Sciatic nerve (tissue), 2 donors: ENCODE measurements at regions not wholly inside any gene's neighbourhood (a gene's known extent, or its start where the extent isn't known, plus 50 kb on each side); places are given as distances from the start of the nearest gene placed in this dataset.

Experiments used
- ATAC-seq: fragments of 200-7000 bp; cut with Tn5 transposase; one replicate; pipeline ENCODE4 v1.9.1; 2020; ENCODE audit warnings: mild to moderate bottlenecking, moderate library complexity
- DNase-seq: peaks from one replicate; pipeline ENCODE4 v3.0.0-alpha.2; 2020; ENCODE audit warnings: low spot score
- intact Hi-C: fragments of 100-400 bp; cut with DNase I; formaldehyde crosslinking; loops from one replicate; pipeline ENCODE4 v1.14.2; 2022
- donor health status: DM: no; HTN: no; CAD: no.
- donor health status: DM: no; HTN: no; CAD: no.

DNA sequence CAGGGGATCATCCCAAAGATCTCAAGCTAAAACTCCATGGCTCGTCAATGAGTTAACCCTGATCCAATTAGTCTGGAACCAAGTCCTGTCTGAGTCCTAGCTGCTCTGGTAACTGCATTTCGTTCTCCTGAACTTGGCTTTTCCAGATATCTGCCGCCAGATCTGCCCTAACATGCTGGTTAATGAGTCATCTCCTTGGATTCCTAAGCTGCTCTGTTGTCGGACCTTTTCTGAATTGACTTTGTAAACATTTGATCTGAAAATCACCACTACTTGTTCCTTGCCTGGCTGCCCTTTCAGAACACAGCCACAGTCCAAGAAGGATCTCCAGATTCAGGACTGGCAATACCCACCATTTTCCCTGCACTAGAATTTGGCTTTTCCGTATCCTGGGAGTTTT, 473.0 kb downstream of the ZSWIM6 start:
- ATAC-seq (no peak), DNase-seq (no peak)
- intact Hi-C loops, result loop anchor here (10.0 kb wide), 1 partner anchor 120 kb away; no protein-coding TSS in a partner anchor

DNA sequence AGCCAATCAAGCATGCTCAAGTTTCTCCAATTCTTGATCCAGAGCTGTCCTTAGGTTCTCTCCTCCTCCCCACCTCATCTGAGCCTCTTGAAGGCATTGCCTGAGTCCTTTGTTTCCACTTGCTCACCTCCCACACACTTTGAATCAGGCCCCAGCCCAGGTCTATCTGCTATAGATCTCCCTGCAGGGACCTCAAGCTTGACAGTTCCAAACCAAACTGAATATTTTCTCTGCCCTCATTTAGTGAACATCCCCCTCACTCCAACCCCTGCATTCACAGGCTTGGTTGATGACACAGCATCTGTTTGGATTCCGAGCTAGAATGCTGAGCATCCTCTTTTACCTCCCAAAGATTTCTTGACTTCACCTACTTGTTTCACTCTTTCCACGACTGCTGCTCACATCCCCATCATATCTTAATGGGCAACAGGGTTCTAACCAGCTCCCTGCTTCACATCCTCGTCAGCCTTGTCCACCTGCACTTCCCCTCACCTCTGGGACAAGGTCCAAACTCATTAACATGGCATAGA, 474.5 kb downstream of the ZSWIM6 start:
- intact Hi-C loops, result loop anchor here (10.0 kb wide), 1 partner anchor 122 kb away; no protein-coding TSS in a partner anchor
- ATAC-seq (no peak), DNase-seq (no peak)

DNA sequence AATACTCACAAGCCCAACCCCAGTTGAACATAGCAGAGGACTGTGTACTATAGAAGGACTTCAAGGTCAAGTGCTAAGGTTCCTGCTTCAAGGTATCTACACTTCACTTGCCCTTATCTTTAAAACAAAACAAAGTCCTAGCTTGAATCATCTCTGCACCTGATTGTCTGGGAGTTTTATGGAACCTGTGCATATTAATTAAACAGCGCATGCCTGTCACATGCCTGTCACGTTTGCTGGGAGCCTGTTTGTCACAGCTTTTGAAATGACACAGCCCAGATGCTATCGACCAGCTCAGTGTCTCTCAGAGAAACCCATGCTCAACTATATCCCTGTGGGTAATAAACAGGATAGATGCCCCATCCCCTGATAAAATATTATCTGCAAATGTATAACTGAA, 476.0 kb downstream of the ZSWIM6 start:
- no peak for ATAC-seq
- no peak for DNase-seq
- intact Hi-C loops, result loop anchor here (10.0 kb wide), 1 partner anchor 123 kb away; no protein-coding TSS in a partner anchor

DNA sequence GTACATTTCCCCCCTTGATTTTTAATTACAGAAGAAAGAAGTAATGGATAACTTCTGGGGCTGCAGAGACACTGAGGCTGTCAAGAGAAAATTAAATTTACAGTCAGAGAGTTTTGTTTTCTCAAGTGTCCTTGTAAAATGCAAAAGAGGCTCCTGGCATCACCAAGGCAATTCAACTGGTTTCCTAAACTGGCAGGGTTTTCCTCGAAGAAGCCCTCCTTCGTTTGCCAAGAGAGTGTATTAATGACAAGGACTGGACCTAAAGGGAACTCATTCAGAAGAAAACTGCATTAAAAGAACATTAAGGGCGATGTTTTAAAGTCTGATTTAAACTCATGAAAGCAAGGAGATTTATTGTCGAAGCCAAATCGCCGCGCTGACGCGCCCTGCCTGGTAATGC, 476.9 kb downstream of the ZSWIM6 start:
- ATAC-seq (no peak), DNase-seq (no peak)
- intact Hi-C loops, result loop anchor here (10.0 kb wide), 1 partner anchor 124 kb away; no protein-coding TSS in a partner anchor

DNA sequence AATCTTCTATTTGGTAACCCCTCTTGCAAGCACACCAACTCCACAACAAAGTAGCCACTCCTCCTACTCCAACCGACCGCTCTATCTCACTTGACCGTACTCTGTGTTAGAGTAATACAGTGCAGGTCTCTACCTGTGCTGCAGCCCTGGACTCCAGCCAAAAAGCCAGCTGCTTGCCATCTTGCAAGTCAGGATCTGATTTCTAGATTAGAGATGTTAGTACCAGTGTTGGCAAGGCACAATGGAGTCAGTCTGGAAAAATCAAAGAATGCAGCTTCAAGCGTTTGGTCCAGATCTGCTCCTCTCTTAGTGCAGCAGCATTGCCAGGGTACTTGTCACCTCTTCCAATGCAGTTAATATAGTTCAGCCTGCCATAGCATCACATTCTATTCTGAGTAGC, 477.6 kb downstream of the ZSWIM6 start:
- intact Hi-C loops, result loop anchor here (10.0 kb wide), 1 partner anchor 125 kb away; no protein-coding TSS in a partner anchor
- DNase-seq (no peak), ATAC-seq (no peak)

DNA sequence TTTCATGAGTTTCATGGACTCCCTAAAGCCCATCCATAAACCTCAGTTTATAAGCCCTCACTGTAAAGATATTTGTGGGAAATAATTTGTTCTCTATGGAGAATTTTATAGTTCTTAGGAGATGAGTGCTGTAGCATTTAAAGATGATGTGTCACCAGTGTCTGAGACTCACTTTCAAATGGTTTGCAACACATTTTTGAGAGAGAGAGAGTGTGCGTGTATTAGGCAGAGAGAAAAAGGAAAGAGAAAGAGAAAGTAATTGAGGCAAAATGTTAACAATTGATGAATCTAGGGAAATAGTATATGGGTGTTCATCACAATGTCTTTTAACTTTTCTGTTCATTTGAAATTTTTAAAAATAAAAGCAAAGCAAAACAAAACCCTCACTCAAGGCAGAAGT, 479.0 kb downstream of the ZSWIM6 start:
- intact Hi-C loops, result no loop called here
- ATAC-seq, result no peak
- no peak for DNase-seq

DNA sequence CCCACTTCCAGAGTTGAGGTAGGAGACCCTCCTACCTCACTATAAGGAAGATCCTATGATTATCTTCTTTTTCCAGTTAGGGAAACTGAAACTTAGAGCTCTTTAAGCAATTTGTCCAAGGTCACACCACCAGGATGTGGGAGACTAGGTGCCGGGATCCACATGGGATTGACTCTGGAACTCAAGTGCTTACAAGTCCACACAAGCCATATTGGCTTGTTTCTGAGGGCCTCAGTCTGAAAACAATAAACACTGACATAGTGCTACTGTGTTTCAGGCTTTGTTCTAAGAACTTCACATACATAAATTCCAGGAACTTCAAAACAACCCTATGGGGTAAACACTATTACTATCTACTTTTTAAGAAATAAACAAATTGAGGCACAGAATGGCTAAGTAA, 481.3 kb downstream of the ZSWIM6 start:
- intact Hi-C loops, result no loop called here
- DNase-seq, result no peak
- ATAC-seq, result no peak

DNA sequence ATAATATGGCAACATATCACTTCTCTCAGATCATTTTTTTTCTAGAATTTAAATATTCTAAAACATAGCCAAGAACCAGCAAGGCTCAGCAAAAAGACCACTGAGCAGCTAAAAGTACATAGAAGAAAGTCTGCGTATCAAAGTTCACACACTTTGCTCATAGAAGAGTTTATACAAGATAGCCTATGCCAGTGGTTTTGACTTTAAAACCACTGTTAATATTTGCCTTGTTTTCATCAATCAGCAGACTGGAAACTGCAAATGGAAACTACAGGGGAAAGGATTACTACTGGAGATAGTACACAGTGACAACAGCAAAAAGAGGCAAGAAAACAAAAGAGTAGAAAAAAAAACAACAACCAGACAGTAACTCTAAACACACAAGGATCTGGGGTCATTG, 483.3 kb downstream of the ZSWIM6 start:
- ATAC-seq (no peak), DNase-seq (no peak)
- intact Hi-C loops, result no loop called here

DNA sequence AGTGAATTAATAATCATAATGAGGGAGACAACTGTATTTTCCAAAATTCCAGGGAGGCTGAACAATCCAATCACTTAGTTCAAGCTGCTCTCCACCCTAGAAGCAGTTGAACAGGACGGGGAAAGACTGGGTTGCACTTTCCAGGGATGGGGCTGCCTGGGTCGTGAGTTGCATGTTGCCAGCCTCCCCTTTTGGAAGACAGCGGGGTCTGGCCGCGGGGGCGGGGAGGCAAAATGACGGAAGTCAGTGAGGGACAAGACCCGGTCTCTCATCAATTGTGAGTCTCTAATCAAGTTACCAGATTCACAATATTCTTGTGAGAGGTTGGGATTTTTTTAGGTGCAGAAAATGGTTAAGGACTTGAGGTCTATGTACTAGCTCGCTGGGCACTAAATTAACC, 484.1 kb downstream of the ZSWIM6 start:
- DNase-seq (no peak), ATAC-seq (no peak)
- intact Hi-C loops, result no loop called here

DNA sequence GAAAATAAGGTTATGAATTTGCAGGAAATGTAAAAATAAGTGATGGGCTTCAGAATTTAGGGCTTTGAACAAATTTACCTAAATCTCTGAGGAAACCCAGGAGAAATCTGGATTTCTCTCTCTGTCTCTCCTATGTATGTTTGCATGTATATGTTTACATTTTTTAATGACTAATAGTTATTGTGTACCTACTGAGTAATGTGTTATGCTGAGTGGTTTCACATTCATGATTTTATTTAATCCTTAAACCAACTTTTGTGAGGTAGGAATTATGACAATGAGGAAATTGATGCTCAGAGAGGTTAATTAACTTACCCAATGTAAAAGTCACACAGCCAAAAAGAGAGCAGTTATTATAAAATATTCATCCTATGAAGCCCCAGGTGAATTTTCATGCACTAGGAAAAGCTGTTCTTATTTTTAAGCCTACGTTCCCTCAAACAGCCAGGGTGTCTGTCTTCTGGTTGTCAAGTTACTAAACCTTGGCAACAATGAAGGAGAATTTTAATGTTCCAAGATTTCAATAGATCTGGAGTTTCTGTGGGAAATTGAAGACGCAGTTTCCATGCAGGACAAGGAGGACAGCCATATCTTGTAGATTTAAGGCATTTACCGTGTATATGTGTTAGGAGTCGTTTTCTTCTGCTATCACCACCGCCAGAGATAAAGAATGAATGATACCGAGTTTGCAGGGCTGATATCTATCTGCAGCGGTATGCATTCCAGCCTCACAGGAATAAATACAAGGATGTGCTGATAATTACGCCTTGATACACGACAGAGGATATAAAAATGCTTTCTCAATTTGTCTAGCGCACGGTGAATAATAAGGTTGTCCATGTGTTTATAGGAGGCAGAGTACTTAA, 484.8 kb downstream of the ZSWIM6 start:
- intact Hi-C loops, result no loop called here
- ATAC-seq (no peak), DNase-seq (no peak)

DNA sequence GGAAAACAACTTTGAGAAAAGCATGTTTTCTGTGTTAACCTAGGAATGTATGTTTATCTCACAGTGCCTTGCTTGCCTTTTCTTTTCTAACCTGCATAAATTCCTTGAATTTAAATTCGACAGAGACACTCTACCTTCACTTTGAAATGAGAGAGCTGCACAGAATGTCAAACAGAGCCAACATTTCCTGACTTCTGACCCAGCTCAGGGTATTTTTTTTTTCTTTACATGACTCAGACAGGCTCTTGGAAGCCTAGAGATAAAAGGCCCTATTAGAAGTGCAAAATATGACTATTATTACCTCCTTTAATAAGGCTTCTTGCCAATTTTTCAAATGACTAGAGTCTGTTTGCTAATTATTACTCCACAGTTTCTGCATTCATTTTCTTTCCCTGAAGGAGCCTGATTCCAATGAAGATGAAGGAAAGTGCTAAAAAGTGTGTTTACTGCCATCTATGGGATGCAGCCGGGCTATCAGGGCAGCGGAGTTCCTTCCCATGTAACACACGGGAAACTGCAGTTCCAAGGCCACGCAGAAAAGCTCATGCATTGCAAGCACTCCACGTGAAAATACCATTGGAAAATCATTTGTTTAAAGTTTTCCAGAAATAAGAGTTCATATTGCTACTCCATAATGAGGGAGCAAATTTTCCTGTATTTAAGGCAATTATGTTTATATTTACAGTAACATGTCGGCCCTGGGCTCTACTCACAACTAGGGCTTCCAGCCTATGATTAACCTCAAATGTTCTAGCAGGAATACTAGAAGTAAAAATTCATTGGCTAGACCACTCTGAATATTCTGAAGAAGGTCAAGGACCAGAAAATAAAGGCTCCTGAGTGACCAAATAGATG, 485.6 kb downstream of the ZSWIM6 start:
- peak; percentile 79 for ATAC-seq
- peak; percentile 65 for DNase-seq
- intact Hi-C loops, result no loop called here

DNA sequence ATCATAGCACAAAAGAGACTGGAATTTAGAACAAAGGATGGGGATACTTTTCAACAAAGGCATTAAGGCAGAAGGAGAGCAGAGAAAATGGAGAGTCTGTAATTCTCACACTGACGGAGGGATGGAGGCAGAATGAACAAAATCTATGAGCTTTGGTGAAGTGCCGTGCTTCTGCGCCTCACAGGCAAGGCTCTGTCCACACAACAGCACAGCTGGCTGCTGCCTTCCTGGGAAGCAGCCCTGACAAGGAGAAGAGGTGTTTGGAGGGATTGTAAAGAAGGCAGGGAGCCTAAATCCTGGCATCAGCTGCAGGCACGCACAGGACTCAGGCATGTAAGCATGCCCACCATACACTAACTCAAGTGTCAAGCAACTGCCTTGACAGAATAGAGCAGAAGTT, 485.2 kb upstream of the KIF2A start:
- intact Hi-C loops, result loop anchor here (1.0 kb wide), 1 partner anchor 28 kb away; no protein-coding TSS in a partner anchor

DNA sequence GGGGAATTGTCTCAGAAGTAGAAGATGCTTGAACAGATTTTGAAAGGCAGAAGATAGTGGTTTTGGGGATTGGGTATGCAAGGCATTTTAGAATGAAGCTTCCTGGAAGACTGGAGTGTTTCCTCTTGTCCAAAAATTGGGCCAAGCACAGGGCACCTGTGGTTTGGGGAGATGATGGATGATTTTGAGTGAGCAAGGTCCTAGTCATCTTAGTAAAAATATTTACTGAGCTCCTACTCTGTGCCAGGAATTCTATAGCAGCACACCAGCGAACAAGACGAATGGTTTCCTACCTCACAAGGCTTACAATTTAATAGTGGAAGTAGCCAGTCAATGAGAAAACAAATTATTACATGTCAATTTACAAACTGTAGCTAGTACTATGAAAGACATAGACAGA, 484.4 kb upstream of the KIF2A start:
- DNase-seq, result no peak
- intact Hi-C loops, result loop anchor here (1.0 kb wide), 1 partner anchor 28 kb away; no protein-coding TSS in a partner anchor
- no peak for ATAC-seq

More for the DNA sequence above, 485.2 kb upstream of the KIF2A start:
- DNase-seq (no peak), ATAC-seq (no peak)

DNA sequence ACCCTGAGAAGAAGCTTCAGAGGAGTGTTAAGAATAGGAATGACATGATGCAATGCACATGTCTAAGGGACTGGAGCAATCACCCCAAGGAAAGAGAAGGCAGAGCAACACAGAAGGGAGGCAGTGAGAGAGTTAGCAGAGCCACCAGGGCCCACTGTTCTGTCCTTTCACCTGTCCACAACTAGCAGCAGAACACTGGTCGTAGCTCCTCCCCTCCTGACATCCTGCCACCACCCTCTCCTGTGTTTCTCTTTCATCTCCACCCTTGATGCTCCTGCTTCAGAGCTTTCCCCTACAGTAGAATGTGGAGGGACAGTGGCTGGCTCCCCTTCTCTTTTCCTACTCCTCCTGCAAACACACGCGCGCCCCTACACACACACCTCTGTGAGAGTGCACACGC, 483.4 kb upstream of the KIF2A start:
- DNase-seq, result no peak
- intact Hi-C loops, result no loop called here
- ATAC-seq, result no peak

DNA sequence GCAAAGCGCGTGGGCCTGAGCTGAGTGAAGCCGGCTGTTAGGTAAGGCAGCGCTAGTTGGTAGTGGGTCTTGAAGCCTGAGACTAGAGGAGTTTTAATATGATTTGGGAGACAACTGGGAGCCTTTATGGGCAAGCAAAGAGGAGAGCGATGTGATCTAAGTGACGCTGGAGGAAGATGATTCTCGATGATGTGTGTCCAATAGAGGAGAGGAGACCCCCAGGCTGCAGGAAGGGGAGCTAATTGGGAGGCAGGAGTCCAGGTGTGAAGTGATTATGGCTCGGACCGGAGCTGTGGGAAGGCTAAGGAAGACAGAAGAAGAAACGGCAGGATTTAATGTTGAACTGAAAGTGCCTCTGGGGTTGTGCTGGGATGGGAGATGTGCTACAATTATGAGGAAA, 482.9 kb upstream of the KIF2A start:
- intact Hi-C loops, result no loop called here
- ATAC-seq, result no peak
- DNase-seq, result no peak

DNA sequence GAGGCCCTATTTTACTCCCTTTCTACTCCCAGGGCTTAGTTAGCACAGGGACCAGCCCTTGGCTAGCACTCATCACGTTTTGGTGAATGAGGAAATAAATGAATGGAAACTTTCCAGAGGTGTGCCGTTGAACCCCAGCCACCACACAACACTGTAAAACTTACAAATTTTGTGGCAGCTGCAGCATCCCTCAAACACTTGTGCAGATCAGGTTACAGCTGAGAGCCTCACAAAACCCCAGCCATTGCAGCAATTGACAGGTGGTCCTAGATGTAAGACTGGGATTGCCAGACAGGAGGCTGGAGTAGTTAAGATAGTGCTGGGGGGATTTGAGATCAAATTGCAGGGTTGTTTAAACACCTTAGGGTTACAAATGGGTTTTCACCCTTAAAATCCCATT, 482.2 kb upstream of the KIF2A start:
- ATAC-seq (no peak), DNase-seq (no peak)
- intact Hi-C loops, result no loop called here

DNA sequence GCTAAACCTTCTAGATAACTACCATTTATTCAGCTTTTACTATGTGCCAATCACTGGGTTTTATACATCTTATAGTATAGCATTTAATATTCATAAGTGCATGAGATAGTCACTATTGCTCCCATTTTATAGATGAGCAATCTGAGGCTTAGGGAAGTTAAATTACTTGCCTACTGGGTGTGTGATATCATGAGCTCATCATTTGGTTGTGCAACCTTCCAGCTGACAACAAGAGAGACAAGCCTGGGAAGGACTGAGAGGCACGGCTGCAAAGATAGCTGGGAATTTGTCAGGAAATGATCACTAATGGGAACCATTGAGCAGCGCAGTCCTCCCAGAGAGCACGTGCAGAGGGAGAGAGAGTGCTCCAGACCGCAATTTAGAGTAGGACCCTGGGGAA, 481.6 kb upstream of the KIF2A start:
- ATAC-seq, result no peak
- intact Hi-C loops, result no loop called here
- DNase-seq, result no peak

DNA sequence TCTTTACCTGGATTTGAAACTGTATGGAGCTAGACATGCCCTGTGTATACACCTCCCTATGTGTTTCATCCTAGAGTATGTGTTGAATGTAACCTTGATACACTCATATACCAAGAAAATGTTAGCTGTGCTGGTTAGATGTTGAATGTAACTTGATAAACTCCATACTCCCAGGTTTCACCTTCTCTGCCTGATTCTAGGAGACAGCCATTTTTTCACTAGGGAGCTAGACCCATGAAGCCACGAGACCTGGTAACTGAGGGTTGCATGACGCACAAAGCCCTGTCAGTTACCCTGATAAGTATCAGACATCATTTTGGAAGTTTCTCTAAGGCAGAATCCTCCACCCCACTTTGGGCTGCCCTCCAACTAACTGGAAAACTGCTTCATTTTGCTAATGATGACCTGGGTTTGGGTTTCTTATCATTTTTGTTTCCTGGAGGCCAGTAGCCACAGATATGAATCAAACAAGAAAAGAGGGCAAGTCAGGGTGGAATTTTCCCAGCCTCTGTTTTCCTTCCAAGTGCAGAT, 478.5 kb upstream of the KIF2A start:
- intact Hi-C loops, result no loop called here
- DNase-seq, result no peak
- no peak for ATAC-seq

DNA sequence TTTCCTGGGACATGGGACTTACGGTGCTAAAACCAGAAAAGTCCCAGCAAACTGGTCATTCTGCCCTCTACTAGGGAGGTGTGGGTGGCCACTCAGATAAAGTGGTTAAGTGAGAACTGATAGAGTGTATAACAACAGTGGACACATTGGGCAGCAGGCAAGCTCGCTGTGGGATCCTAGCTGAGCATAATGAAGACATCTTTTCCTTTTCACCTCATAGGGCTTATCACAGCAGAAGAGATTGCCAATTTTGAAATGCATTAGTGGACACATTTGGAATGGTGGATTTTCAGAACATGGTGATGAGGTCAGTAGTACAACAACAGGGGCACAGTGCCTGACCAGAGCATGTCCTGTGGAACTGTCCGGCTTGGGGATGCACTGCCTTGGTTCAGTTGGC, 477.1 kb upstream of the KIF2A start:
- ATAC-seq (no peak), DNase-seq (no peak)
- intact Hi-C loops, result no loop called here
